ENCODE measurements at regions not wholly inside any gene's neighbourhood (a gene's known extent, or its start where the extent isn't known, plus 50 kb on each side); places are given as distances from the start of the nearest gene placed in this dataset.

- DNase-seq, result no peak
- H3K36me3 ChIP-seq (replicated peaks; ENCODE audit: control insufficient read depth, insufficient read depth, low read length), result no peaks in the 10 kb centered on the region
These were observed 1297.0 kb upstream of the TENM3 start for GRCh38 chr4:180946188-180946587.

DNA sequence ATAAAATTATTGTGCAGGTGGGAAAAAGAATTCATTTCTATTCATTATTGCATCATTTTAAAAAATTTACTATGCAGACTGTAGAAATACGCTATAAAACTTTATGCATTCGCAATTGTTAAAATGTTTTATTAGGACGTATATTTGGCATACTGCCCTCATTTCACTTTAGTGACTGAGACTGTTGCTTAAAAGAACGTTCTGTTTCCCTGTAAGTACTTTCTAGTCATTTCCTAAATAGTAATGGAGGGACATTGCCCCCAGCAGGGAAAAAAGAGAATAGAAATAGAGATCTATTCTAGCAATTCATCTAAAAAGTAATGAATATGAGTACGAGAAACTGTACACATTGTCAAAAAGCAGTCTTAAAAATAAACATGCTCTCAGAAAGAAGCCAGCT lies 1295.8 kb upstream of the TENM3 start:
- no peak overlapping the region for H3K4me3 ChIP-seq (ENCODE audit: insufficient read depth, low read depth, low read length)
- no peaks in the 10 kb centered on the region for H3K27me3 ChIP-seq (ENCODE audit: control insufficient read depth, insufficient read depth, low read length)
- H3K36me3 ChIP-seq (replicated peaks; ENCODE audit: control insufficient read depth, insufficient read depth, low read length), result no peaks in the 10 kb centered on the region
- DNase-seq, result no peak

More at GRCh38 chr4:180946188-180946587, 1297.0 kb upstream of the TENM3 start:
- Histone ChIP-seq H3K4me3 (ENCODE audit: insufficient read depth, low read depth, low read length) (no peak overlapping the region), H3K27me3 (ENCODE audit: control insufficient read depth, insufficient read depth, low read length) (no peaks in the 10 kb centered on the region)

- H3K27me3 ChIP-seq (ENCODE audit: control insufficient read depth, insufficient read depth, low read length), result no peaks in the 10 kb centered on the region
- DNase-seq, result no peak
- H3K36me3 ChIP-seq (replicated peaks; ENCODE audit: control insufficient read depth, insufficient read depth, low read length), result no peaks in the 10 kb centered on the region
- no peak overlapping the region for H3K4me3 ChIP-seq (ENCODE audit: insufficient read depth, low read depth, low read length)
These were observed 1293.6 kb upstream of the TENM3 start for GRCh38 chr4:180949424-180950213.

DNA sequence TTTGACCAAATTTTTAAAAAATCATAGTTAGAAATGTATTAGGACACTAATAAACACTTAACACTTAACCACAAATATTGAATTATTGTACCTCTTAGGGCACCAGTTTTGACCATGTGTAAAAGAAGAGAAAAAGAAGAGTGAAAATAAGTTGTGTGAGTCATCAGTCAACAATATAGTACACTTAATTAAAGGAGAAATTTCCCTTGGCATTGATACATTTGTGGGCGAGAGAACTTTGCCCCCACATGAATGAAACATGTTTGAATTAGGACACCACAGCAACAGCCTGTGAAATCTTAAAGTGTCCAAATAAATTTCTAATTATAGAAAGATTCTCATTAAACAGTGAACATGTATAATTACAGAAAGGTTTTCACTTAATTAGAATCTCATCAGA lies 1292.8 kb upstream of the TENM3 start:
- no peak overlapping the region for H3K4me3 ChIP-seq (ENCODE audit: insufficient read depth, low read depth, low read length)
- no peaks in the 10 kb centered on the region for H3K27me3 ChIP-seq (ENCODE audit: control insufficient read depth, insufficient read depth, low read length)
- no peaks in the 10 kb centered on the region for H3K36me3 ChIP-seq (replicated peaks; ENCODE audit: control insufficient read depth, insufficient read depth, low read length)
- no peak for DNase-seq

- H3K27me3 ChIP-seq (ENCODE audit: control insufficient read depth, insufficient read depth, low read length), result no peaks in the 10 kb centered on the region
- H3K36me3 ChIP-seq (replicated peaks; ENCODE audit: control insufficient read depth, insufficient read depth, low read length), result no peaks in the 10 kb centered on the region
- no peak overlapping the region for H3K4me3 ChIP-seq (ENCODE audit: insufficient read depth, low read depth, low read length)
- DNase-seq, result no peak
These were observed 1291.9 kb upstream of the TENM3 start for GRCh38 chr4:180951312-180951711.

DNA sequence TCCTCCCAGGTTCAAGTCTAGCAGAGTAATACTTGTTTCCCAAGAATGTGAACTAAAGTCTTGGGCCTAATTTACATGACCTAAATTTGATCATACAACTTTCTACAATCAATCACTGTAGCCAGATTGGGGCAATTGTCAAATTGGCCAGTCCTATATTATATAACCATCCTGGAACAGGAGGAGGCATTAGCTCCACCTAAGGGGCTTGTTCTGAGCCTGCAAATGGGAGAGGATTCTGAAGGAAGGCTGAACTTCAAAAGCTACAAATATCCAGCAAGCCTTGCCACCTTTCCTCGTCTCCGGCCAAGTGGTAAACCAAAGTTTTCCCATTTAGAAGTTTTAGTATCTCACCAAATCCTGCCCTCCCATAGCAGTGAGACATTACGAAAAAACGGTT lies 1289.6 kb upstream of the TENM3 start:
- Histone ChIP-seq H3K36me3 (replicated peaks; ENCODE audit: control insufficient read depth, insufficient read depth, low read length) (no peaks in the 10 kb centered on the region), H3K4me3 (ENCODE audit: insufficient read depth, low read depth, low read length) (no peak overlapping the region), H3K27me3 (ENCODE audit: control insufficient read depth, insufficient read depth, low read length) (no peaks in the 10 kb centered on the region)
- no peak for DNase-seq

DNA sequence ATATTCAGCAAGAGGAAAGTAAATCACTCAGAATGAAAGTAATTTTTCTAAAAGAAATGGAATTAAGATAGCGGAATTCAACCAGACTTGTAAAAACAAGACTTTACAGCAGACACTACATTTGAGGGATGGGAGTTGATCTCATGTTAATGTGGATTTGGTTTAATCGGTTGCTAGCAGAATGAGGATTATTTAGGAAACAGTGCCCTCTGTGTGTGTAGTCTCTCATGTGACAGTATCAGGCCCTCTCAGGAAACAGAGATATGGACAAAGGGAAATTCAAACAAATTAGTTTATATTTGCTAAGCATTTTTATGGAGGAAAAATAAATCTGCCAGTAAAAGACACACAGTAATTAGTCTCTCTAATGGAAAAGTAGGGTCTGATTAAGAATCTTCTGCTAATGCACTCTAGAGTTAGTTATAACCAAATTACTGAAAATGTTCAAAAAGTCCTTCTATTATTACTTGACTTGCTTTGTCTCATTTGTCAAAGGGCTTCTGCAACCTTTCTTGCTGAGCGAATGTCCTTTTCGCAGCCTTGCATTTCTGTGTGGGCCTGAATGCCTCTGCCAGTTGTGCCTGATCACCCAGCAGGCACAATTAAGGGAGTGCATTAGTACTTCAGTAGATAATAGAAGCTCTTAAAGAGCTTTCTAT lies 1282.3 kb upstream of the TENM3 start:
- Histone ChIP-seq H3K4me3 (ENCODE audit: insufficient read depth, low read depth, low read length) (no peak overlapping the region), H3K27me3 (ENCODE audit: control insufficient read depth, insufficient read depth, low read length) (no peaks in the 10 kb centered on the region), H3K36me3 (replicated peaks; ENCODE audit: control insufficient read depth, insufficient read depth, low read length) (no peaks in the 10 kb centered on the region)
- DNase-seq, result no peak

DNA sequence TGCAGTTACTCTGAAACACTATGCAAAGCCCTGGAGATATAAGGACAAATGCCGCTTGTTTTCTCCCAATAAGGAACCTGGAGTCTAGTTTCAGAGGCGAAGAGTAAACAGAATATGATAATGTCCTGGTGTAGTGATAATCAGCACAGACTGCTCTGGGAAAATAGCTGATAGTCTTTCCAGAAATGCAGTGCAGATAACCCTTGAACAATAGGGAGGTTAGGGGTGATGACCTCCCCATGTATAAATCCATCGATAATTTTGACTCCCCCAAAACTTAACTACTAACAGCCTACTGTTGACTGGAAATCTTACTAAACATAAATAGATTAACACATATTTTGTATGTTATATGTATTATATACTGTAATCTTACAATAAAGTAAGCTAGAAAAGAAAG lies 1280.9 kb upstream of the TENM3 start:
- H3K36me3 ChIP-seq (replicated peaks; ENCODE audit: control insufficient read depth, insufficient read depth, low read length), result no peaks in the 10 kb centered on the region
- H3K27me3 ChIP-seq (ENCODE audit: control insufficient read depth, insufficient read depth, low read length), result no peaks in the 10 kb centered on the region
- no peak for DNase-seq
- no peak overlapping the region for H3K4me3 ChIP-seq (ENCODE audit: insufficient read depth, low read depth, low read length)

GRCh38 chr4:180966312-180966711 lies 1276.9 kb upstream of the TENM3 start:
- Histone ChIP-seq H3K36me3 (replicated peaks; ENCODE audit: control insufficient read depth, insufficient read depth, low read length) (no peaks in the 10 kb centered on the region), H3K4me3 (ENCODE audit: insufficient read depth, low read depth, low read length) (no peak overlapping the region), H3K27me3 (ENCODE audit: control insufficient read depth, insufficient read depth, low read length) (no peaks in the 10 kb centered on the region)
- DNase-seq, result no peak

DNA sequence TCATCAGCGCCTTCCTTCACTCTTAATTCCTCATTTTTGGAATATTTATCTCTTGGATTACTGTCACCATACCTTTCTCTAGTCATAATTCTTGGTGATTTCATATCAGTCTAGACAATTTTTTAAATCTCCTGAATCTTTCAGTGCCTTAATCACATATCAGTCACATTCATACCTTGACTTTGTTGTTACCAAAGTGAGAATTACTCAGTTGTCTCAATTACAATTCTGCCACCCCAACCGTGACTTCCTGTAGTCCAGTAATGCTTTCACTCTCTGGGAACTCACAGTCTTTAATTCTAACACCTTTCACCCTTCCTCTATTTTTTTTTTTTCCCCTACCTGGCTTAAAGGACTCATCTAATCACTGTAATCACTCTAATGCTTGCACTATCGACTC lies 1275.3 kb upstream of the TENM3 start:
- DNase-seq, result no peak
- Histone ChIP-seq H3K36me3 (replicated peaks; ENCODE audit: control insufficient read depth, insufficient read depth, low read length) (no peaks in the 10 kb centered on the region), H3K27me3 (ENCODE audit: control insufficient read depth, insufficient read depth, low read length) (no peaks in the 10 kb centered on the region), H3K4me3 (ENCODE audit: insufficient read depth, low read depth, low read length) (no peak overlapping the region)

DNA sequence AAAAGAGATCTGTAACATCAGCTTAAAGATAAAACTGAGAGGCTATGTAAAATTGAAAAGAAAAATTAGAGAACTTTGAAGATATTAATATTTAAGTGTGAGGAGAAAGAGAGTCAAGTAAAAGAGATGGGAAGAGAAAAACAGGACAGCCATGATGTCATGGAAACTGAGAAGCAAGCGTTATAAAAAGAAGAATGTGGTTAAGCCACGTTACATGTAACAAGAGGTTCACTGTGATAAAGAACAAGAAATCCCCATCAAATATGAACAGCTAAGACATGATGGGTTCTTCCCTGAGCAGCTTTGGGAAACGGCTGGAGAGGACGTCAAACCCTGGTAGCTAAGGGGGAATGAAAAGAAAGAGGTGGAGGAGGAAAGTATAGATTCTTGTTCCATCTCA lies 1269.3 kb upstream of the TENM3 start:
- H3K36me3 ChIP-seq (replicated peaks; ENCODE audit: control insufficient read depth, insufficient read depth, low read length), result no peaks in the 10 kb centered on the region
- no peaks in the 10 kb centered on the region for H3K27me3 ChIP-seq (ENCODE audit: control insufficient read depth, insufficient read depth, low read length)
- H3K4me3 ChIP-seq (ENCODE audit: insufficient read depth, low read depth, low read length), result no peak overlapping the region
- DNase-seq, result no peak

- no peaks in the 10 kb centered on the region for H3K27me3 ChIP-seq (ENCODE audit: control insufficient read depth, insufficient read depth, low read length)
- no peak overlapping the region for H3K4me3 ChIP-seq (ENCODE audit: insufficient read depth, low read depth, low read length)
- DNase-seq, result no peak
- H3K36me3 ChIP-seq (replicated peaks; ENCODE audit: control insufficient read depth, insufficient read depth, low read length), result no peaks in the 10 kb centered on the region
These were observed 1252.3 kb upstream of the TENM3 start for GRCh38 chr4:180990931-180991330.

GRCh38 chr4:180993244-180993836 lies 1249.9 kb upstream of the TENM3 start:
- Histone ChIP-seq H3K27me3 (ENCODE audit: control insufficient read depth, insufficient read depth, low read length) (no peaks in the 10 kb centered on the region), H3K36me3 (replicated peaks; ENCODE audit: control insufficient read depth, insufficient read depth, low read length) (no peaks in the 10 kb centered on the region), H3K4me3 (ENCODE audit: insufficient read depth, low read depth, low read length) (no peak overlapping the region)
- peak; percentile 17 for DNase-seq

DNA sequence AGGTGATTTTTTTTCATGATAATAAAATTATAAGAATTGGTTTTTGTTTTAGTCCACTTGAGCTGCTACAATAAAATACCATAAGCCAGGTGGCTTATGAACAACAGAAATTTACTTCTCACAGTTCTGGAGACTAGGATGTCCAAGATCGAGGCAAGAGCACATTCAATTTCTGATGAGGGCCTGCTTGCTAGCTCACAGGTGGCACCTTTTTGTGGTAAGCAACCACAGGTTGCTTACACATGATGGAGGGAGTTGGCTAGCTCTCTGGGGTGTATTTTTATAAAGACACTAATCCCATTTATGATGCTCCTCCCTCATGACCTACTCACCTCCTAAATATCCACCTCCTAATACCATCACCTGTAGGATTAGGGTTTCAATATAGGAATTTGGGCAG lies 1248.5 kb upstream of the TENM3 start:
- Histone ChIP-seq H3K36me3 (replicated peaks; ENCODE audit: control insufficient read depth, insufficient read depth, low read length) (no peaks in the 10 kb centered on the region), H3K4me3 (ENCODE audit: insufficient read depth, low read depth, low read length) (no peak overlapping the region), H3K27me3 (ENCODE audit: control insufficient read depth, insufficient read depth, low read length) (no peaks in the 10 kb centered on the region)
- DNase-seq, result no peak

DNA sequence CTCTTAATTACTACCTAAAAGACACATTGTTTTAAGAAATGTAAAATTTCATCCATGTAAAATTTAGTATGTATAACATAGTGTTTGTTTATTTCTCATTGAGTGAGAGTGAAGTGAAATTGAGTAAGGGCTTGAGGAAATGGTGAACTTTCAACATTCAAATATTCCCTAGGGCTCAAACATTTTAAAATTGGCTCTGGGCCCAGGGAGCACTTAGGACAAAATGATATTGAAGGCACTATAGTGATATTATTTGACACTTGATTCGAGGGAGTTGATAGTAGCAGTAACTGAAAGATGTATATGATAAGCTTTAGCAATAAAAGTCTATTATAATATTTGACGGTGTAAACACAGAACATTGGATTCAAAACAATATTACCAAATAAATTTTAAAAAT lies 1244.0 kb upstream of the TENM3 start:
- Histone ChIP-seq H3K27me3 (ENCODE audit: control insufficient read depth, insufficient read depth, low read length) (no peaks in the 10 kb centered on the region), H3K36me3 (replicated peaks; ENCODE audit: control insufficient read depth, insufficient read depth, low read length) (no peaks in the 10 kb centered on the region)
- DNase-seq, result no peak

More for the DNA sequence above, 1244.0 kb upstream of the TENM3 start:
- no peak overlapping the region for H3K4me3 ChIP-seq (ENCODE audit: insufficient read depth, low read depth, low read length)

All from H7 (cell line).